ENCODE measurements at regions not wholly inside any gene's neighbourhood (a gene's known extent, or its start where the extent isn't known, plus 50 kb on each side); places are given as distances from the start of the nearest gene placed in this dataset.

DNA sequence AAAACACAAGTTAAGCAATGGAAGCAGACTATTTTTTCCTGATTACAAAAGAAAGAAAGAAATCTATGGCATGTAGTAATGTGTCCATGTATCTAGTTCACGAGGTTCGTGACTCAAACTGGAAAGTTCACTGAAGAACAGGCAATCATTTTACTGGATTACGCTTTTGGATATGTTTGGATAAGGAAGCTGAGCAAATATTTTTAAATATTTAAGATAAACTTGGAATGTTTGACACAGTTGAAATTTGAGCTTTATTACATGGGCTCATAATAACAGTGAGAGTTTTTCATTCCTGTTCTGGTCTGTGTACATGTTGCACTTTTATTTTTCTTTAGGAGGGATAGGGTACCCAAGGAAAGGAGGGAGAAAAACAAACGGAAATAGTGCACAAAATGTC is 244.2 kb upstream of the GK2 start:
- H3K27ac ChIP-seq: peak overlapping the region; percentile 83
- TF ChIP-seq, protein P1, sequence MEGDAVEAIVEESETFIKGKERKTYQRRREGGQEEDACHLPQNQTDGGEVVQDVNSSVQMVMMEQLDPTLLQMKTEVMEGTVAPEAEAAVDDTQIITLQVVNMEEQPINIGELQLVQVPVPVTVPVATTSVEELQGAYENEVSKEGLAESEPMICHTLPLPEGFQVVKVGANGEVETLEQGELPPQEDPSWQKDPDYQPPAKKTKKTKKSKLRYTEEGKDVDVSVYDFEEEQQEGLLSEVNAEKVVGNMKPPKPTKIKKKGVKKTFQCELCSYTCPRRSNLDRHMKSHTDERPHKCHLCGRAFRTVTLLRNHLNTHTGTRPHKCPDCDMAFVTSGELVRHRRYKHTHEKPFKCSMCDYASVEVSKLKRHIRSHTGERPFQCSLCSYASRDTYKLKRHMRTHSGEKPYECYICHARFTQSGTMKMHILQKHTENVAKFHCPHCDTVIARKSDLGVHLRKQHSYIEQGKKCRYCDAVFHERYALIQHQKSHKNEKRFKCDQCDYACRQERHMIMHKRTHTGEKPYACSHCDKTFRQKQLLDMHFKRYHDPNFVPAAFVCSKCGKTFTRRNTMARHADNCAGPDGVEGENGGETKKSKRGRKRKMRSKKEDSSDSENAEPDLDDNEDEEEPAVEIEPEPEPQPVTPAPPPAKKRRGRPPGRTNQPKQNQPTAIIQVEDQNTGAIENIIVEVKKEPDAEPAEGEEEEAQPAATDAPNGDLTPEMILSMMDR (IDR thresholded peaks at IDR 0.05): no peak
- TF ChIP-seq ZFX (IDR thresholded peaks at IDR 0.05; ENCODE audit: borderline replicate concordance): no peak

DNA sequence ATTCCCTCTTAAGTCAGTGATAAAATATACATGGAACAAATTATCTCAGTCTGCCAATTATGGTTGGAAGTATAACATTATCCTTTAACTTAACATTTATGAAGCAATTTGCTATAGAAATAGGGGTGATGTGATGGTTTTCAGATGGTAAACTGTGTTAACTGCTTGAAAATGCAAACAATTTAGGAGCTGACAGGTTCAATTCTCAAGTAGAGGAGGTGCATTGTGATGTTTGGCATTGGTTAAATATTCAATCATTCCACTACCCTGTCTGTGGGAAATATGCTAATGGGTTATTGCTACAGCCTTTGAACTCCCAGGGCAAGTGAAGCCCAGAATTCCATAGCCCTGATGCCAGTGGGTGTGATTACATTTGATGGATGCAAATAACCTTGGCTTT is 243.4 kb upstream of the GK2 start:
- H3K27ac ChIP-seq: peak overlapping the region; percentile 83
- TF ChIP-seq, protein P1 (IDR thresholded peaks at IDR 0.05): no peak
- TF ChIP-seq ZFX (IDR thresholded peaks at IDR 0.05; ENCODE audit: borderline replicate concordance): no peak

DNA sequence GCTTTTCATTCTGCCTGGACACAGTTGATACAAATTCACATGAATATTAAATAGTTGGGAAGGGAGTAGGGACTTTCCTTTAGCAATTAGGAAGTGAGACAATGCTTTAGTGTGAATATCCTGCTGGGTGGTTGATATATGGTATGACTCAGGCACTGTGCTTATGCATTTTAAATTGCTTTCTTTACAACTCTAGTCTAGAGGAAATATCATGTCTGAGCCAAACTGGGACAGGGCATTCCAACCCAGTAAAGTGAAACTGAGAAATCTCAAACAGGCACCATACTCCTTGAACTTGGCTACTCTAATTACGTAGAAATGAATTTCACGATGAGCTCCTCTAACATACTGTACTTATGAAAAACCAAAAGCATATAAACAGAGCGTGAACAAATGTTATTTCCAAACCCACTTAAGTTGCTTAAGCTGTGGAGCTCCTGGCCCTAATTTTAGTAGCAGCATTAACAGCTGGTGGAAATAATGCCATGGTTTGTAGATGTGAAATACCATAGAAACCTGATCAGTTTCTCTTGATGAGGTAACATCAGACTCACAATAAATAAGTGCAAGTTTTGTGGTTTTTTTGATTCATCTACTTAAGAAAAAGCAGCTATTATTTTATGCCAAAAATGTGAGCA is 242.9 kb upstream of the GK2 start:
- TF ChIP-seq, protein P1 (IDR thresholded peaks at IDR 0.05): no peak
- no peak for TF ChIP-seq ZFX (IDR thresholded peaks at IDR 0.05; ENCODE audit: borderline replicate concordance)

DNA sequence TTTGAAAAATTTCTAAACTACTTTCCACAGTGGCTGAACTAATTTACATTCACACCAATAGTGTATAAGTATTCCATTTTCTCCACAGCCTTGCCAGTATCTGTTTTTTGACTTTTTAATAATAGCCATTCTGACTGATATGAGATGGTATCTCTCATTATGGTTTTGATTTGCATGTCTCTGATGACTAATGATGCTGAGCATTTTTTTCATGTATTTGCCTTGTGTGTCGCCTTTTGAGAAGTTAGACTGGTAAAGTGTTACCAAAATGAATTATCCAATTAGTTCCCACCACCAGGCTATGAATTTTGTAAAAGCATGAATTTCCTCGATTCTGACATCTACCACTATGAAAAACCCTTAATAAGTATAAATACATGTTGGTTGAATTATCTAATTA is 242.2 kb upstream of the GK2 start:
- H3K27ac ChIP-seq: no peak overlapping the region

More for the DNA sequence above, 242.9 kb upstream of the GK2 start:
- peak overlapping the region; percentile 83 for H3K27ac ChIP-seq

DNA sequence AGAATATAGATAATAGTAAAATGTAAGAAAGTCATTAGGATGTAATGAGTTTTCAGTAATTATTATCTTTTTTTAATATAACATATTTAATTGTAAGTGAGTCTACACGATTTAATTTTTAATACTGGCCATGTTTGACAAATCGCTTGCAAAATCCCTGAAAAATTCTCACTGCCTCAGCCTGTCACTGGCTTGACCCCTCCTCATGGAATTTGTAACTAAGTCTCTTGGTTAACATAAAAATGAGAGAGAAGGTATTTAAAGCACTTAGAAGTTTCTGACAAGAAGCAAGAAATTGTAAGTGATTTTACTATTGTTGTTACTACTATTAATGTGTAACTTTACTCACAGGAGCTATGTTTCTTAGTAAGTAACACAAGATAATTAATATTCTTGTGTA is 237.9 kb upstream of the GK2 start:
- TF ChIP-seq ZFX (IDR thresholded peaks at IDR 0.05; ENCODE audit: borderline replicate concordance): no peak
- TF ChIP-seq, protein P1 (IDR thresholded peaks at IDR 0.05): no peak
- H3K27ac ChIP-seq: no peak overlapping the region

More for the DNA sequence above, 242.2 kb upstream of the GK2 start:
- no peak for TF ChIP-seq ZFX (IDR thresholded peaks at IDR 0.05; ENCODE audit: borderline replicate concordance)
- TF ChIP-seq, protein P1 (IDR thresholded peaks at IDR 0.05): no peak

DNA sequence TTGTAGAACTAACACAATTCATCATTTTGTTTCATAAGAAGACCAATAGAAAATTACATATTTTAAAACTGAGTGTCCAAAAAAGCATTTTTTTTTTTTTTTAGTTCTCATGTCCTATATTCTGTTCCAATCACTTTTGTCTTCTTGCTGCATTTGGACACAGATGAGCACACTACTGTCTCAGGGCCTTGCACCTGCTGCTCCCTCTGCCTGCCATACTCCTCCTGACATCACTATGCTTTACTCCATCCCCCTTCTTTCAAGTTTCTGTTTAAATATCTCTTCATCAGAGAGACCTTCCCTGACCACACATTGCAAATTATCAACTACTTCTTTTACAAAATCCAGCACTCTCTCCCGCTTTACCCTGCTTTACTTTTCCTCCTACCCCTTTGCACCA is 230.7 kb upstream of the GK2 start:
- TF ChIP-seq ZFX (IDR thresholded peaks at IDR 0.05; ENCODE audit: borderline replicate concordance): no peak
- H3K27ac ChIP-seq: no peak overlapping the region

DNA sequence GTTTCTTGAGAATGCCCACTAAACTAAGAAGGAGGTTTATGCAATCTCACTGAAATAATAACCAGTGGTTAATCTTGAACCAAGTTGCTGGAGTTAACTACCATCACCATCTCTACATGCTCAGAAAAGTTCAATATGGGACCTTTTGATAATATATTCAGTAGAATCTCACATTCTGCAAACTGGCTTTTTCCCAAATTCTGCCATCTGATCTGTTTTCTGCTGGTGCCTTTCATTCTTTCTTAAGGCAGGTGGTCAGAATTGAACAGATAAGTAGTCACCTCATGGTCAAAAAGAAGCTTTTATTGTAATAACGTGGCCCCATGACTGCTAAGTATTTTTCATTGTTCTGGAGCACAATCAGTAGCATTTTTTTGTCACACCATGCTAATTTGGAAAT is 229.0 kb upstream of the GK2 start:
- TF ChIP-seq, protein P1 (IDR thresholded peaks at IDR 0.05): no peak
- no peak overlapping the region for H3K27ac ChIP-seq

DNA sequence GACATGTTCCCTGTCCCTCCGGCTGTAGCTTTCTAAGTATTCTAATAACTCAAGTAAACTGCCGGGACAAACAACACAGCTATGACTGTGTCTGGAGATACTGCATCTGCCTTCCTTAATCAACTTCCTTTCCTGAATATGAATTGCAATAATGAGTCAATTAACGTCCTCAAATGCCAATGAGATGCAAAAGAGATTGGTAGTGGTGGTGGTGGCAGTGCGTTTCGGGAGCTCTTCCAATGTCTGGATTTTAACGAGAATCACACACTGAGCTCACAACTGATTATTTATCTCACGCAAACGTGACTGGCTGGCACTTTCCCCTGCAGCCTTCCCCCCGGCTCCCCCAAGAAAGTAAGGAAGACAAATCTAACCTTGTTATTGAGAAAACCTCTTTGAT is 226.1 kb upstream of the GK2 start:
- no peak for TF ChIP-seq ZFX (IDR thresholded peaks at IDR 0.05; ENCODE audit: borderline replicate concordance)
- H3K27ac ChIP-seq: no peak overlapping the region
